Cardiac fibroblast (primary cell): ENCODE measurements at regions not wholly inside any gene's neighbourhood (a gene's known extent, or its start where the extent isn't known, plus 50 kb on each side); places are given as distances from the start of the nearest gene placed in this dataset.

Source experiments
- DNase-seq, 2 donors: peaks; one replicate each; pipeline versions ENCODE4 v3.0.0 to v3.0.0-alpha.2; 2010; ENCODE audit warnings: low read depth in 2 of 2
- H3K4me3 ChIP-seq, 2 donors: replicated peaks in 1 of 2; 1 replicate in 1 of 2; 2 replicates in 1 of 2; pipeline ENCODE4 v1.5.1; 2011; ENCODE audit warnings: low read depth in 2 of 2, low read length in 2 of 2, mild to moderate bottlenecking in 2 of 2, moderate library complexity in 1 of 2
- CTCF ChIP-seq: IDR thresholded peaks from one replicate; pipeline ENCODE4 v1.5.1; 2011; ENCODE audit warnings: low read depth, mild to moderate bottlenecking, low read length, inconsistent platforms

- H3K4me3 ChIP-seq, result no peak overlapping the region
- peak; percentile 51 to 58 for DNase-seq
- TF ChIP-seq CTCF, result no peak
Observed at GRCh38 chr6:168157272-168158212, 78.5 kb upstream of the FRMD1 start.

- H3K4me3 ChIP-seq, result no peak overlapping the region
- no peak for TF ChIP-seq CTCF
Observed at GRCh38 chr6:168156742-168157265, 77.8 kb upstream of the FRMD1 start.

GRCh38 chr6:168155821-168156741 is 77.1 kb upstream of the FRMD1 start:
- DNase-seq, result no peak
- TF ChIP-seq CTCF, result no peak
- H3K4me3 ChIP-seq, result no peak overlapping the region

More at GRCh38 chr6:168156742-168157265, 77.8 kb upstream of the FRMD1 start:
- no peak for DNase-seq

- no peak for TF ChIP-seq CTCF
- DNase-seq, result peak in 1 of 2 donors; percentile 26
- no peak overlapping the region for H3K4me3 ChIP-seq
Observed at GRCh38 chr6:168155193-168155592, 76.2 kb upstream of the FRMD1 start.

- no peak for DNase-seq
- no peak overlapping the region for H3K4me3 ChIP-seq
- no peak for TF ChIP-seq CTCF
Observed at GRCh38 chr6:168154263-168154917, 75.4 kb upstream of the FRMD1 start.

- no peak for TF ChIP-seq CTCF
- DNase-seq, result no peak
- H3K4me3 ChIP-seq, result no peak overlapping the region
Observed at GRCh38 chr6:168153553-168153952, 74.5 kb upstream of the FRMD1 start.
